Right hindlimb (tissue), 1 donor: ENCODE measurements at regions not wholly inside any gene's neighbourhood (a gene's known extent, or its start where the extent isn't known, plus 50 kb on each side); places are given as distances from the start of the nearest gene placed in this dataset.
"Not testable (repeated sequence)": the region's sequence is repeated elsewhere in the genome, so short reads cannot be mapped to it uniquely, and the experiment has no call there.

Source experiments
- DNase-seq: peaks from one replicate; pipeline ENCODE4 v3.0.0-alpha.2; 2018

DNA sequence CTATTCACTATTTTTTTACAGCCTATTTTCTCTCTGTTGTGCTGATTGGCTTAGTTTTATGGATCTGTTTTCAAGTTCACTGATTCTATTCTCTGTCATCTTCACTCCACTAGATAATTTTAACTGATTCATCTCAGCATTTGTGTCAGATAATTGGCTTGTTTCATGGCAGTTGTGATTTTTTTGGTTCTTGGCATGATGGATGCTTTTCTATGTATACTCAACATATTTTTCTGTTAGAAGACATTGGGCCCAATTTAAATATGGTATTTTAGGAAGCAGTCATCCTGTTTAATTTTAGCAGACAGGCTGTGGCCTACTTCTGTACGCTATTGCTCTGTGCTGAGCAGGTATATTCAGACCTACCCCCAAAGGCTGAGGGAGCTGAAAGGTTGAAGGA lies 1865.3 kb upstream of the ACO1 start:
- DNase-seq: no peak

DNA sequence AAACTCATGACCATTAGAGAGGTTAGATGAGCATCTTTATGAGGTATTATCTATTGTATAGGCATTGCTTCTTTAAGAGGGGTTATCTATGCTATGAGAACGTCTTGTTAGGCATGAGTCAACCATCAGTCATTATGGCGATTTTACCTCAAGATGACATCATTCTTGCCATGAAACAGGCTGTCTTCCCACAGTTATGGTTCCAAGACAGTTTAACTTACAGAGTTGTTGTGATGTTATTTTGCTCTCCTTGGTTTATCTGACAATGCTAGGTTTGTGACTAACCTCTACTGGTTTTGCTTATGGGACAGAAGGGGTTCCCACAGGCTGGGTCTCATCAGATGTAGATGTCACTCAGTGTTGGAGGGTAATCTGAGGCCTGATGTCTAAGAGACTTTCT lies 1864.7 kb upstream of the ACO1 start:
- DNase-seq: no peak

DNA sequence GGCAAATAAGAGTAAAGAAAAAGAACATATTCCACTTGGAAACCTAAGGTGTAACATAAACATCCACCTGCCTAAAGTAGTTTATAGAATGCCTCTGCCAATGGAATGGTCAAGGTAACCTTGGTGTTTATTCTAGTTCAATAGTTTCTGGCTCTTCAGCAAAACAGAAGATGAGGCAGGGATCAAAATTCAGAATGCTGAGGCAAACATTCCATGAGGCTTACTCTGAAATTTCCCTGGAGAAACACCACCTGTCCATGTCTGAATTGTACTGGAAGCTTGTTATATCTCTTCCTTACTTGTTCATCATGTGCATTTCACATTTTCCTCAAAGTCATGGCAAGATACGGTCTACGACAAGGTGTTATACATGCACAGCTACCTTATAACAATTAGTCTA lies 1862.4 kb upstream of the ACO1 start:
- DNase-seq: peak; percentile 21

DNA sequence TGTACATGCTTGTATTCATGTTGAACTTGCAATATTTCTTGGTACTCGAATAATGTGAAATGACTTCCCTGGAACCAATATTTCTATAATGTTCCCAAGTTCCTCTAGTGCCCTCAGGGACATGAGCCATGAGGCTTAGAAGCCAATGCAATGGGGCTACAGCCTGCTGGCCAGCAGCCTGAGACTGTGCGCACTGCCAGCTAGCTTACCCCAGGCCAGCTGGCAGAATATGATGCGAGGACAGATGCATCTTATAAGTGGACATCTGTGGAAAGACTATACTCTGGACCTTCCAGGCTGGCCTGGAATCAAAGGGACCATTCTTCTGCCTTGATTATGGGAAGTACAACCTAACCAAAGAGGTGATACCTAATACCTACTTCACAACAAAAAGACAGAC lies 1862.0 kb upstream of the ACO1 start:
- peak; percentile 73 for DNase-seq

DNA sequence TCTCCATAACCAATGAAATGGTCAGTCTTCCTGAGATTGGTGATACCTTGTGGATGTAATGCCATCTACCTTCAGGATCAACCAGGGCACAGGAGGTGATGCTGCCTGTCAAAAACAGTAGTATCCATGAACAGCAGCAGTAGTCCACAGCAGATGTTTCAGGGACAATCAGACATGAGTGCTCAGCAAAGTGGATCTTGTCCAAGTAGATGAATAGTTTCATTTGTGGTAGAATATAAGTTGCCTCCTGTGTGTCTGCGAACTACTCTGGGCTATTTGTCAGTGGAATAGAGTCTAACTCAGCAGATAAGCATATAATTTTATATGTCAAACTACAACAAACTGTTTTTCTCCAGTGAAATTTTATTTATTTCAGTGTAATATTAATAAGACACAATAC lies 1860.1 kb upstream of the ACO1 start:
- no peak for DNase-seq

DNA sequence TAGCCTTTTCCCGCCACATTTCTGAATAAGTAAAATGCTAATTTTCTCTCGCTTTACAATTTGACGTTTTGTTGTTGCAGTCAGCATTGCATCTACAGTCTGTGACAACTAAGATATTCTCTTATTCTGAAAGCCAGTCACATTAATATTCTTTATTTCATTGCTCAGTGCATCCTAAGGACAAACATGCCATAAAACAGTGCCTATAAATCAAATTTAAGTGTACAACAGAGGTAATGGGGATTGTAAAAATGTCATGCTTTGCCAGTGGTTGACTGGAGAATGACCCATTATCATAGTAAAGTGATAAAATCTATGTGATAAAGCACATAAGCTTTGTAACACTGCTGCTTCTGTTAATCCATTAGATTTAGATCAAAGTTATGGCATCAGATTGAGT lies 1850.0 kb upstream of the ACO1 start:
- no peak for DNase-seq

DNA sequence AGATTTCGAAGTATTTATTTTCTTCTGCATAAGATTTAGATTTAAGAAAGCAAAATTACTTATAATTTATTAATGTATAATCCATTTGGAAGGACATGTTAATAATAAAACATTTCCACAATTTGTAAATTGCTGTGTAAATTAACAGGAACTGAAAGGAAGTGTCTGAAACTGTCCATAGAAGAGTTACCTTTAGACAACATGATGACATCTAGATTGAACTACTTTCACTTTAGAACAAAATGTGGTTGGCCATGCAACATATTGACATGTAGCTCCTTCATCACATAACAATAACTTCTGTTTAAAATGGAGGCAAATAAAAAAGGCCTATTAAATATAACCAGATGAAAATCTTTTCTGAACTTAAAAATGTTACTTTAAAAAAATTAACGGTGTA lies 1849.5 kb upstream of the ACO1 start:
- no peak for DNase-seq

DNA sequence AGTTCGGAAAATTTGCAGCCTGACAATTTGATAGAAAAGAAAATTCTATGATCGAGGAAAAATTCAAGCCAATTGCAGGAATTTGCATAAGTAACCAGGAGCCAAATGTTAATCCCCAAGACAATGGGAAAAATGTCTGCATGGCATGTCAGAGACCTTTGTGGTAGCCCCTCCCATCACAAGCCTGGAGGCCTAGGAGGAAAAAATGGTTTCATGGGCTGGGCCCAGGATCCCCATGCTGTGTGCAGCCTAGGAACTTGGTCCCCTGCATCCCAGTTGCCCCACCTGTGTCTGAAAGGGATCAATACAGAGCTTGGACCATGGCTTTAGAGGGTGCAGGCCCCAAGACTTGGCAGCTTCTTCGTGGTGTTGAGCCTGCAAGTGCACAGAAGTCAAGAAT lies 1847.9 kb upstream of the ACO1 start:
- no peak for DNase-seq

DNA sequence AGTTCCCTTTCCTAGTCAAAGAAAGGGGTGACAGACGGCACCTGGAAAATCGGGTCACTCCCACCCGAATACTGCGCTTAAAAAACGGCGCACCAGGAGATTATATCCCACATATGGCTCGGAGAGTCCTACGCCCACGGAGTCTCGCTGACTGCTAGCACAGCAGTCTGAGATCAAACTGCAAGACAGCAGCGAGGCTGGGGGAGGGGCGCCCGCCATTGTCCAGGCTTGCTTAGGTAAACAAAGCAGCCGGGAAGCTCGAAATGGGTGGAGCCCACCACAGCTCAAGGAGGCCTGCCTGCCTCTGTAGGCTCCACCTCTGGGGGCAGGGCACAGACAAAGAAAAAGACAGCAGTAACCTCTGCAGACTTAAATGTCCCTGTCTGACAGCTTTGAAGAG lies 1844.7 kb upstream of the ACO1 start:
- DNase-seq: not testable (repeated sequence)

DNA sequence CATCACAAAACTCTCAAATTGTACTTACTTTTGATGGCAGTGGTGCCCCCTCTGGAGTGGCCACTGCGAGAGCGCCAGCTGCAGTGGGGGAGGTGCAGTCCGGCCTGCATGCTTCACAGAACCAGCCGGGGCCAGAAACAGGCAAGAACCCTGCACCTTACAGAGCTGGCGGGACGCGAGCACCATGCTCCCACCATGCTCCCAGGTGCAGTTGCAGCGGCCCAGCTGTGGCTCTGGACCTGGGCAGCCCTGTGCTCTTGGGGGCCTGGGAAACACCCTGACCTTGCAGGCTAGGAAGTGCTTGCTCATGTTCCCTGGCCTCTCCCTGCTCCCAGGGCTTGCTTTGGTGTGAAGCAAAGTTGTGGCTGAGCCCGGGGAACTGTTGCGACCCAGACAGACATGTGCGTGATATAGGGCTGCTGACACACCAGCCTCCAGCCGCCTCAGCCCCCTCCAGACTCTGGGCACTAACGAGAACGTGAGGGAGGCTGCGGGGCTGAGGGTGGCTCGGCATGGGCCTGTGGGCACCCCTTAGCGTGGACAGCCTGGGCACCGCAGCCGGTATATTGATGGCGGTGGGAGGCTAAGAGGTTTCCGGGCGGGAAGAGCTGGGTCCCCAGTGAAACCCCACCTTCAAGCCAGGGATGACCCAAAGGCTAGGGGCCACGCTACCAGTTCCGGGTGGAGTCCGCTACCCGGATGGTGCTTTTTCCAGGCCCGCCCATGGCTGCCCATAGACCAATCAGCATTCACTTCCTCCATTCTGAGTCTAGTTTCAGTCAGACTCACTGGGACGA lies 1809.9 kb upstream of the ACO1 start:
- DNase-seq: no peak

DNA sequence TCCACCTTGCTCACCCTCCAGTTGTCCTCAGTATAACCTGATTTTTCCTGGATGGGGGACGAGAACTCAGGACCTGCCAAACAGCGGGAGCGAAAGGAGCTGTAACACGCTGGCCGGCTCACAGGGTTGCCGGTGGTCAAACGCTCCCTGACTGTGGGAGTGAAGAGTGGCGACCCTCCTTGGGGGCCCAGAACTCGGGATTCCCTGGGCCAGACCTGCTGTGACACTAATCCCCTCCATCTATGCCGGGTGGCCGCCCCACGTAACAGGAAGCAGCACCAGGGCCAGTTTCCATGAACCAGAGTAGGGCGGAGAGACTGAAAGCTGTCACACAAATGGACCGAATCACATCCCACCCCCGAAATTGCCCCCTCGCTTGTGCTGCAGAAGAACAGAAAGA lies 1809.2 kb upstream of the ACO1 start:
- no peak for DNase-seq

DNA sequence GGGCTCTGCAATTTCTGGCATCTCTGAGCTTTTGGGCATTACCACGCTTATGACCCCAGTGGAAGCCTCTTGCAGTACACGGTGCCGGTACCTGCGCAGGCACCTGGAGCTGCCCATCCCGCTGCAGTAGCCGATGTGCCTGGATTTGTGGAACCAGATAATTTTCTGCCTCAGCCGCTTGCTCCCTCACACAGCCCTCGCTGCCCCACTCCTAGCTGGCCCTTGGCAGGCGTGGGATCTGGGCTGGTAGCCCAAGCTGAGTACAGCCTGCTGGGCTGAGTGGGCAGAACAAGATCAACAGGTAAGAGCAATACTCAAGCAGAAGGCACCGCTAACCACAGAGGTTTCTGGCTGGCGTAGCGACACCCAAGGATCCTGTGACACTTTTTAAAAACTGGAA lies 1808.8 kb upstream of the ACO1 start:
- no peak for DNase-seq

DNA sequence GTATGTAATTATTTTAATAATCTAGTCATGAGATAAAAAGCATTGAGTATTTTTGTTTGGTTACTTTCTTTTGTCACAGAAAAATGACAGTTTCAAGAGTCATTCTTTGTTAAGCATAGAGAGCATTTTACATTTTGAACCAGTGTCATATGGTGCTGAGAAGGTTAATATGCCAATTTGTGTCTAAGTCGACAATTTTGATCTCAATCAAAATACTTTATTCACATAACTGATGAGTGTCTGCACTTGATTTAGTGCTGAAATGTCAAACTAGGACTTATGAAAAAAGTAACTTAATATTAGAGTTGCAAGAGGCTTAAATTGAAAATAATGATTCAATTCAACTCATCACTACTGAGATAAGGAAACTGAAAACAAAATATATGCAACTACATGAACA lies 1804.6 kb upstream of the ACO1 start:
- DNase-seq: no peak

DNA sequence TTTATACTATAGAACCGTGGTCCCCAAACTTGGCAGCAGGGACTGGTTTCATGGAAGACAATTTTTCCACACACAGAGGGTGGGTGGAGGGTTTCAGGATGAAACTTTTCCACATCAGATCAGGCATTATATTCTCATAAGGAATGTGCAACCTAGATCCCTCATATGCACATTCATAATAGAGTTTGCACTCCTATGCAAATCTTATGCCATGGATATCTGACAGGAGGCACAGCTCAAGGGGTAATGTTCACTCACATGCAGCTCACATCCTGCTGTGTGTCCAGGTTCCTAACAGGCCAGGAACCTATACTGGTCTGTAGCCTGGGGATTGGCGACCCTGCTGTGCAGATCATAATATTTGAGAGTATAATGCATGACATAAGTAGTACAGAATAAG lies 1802.2 kb upstream of the ACO1 start:
- no peak for DNase-seq

DNA sequence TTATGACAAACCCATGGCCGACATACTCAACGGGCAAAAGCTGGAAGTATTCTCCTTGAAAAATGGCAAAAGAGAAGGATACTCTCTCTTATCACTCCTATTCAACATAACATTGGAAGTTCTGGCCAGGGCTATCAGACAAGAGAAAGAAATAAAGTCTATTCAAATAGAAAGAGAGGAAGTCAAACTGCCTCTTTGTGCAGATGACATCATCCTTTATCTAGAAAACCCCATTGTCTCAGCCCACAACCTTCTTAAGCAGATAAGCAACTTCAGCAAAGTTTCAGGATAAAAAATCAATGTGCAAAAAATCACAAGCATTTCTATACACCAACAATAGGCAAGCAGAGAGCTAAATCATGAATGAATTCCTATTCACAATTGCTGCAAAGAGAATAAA lies 1799.9 kb upstream of the ACO1 start:
- no peak for DNase-seq

DNA sequence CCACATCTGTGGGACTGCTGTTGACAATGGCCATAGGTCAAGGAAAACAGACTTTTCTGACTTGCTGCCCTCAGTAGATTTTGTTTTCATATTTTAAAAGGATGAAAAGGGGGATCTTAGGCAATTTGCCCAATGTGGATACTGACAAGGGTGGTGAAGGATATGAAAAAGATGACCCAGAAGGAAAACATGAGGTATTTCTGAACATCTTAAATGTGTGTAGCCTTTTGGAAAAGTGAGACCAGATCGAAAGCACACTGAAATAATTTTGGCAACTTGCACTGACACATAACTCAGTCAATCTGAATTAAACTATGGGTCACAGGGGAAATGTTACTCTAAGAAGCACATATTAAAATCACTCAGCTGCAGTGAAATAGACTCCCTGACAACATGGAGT lies 1793.0 kb upstream of the ACO1 start:
- no peak for DNase-seq

DNA sequence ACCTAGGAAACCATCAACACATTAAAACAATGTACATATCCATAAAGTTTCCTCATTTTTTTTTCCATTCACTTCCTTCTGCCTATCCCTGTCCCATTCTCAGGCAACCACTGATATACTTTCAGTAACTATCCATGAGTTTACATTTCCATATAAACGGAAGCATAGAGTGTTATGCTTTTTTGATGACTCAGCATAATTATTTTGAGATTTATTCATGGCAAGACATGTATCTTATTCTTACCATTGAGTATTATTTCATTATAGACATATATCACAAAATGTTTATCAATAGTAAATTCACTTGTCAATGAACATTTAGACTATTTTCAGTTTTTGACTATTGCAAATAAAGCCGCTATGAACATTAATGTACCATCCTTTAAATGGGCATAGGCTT lies 1786.8 kb upstream of the ACO1 start:
- DNase-seq: no peak

DNA sequence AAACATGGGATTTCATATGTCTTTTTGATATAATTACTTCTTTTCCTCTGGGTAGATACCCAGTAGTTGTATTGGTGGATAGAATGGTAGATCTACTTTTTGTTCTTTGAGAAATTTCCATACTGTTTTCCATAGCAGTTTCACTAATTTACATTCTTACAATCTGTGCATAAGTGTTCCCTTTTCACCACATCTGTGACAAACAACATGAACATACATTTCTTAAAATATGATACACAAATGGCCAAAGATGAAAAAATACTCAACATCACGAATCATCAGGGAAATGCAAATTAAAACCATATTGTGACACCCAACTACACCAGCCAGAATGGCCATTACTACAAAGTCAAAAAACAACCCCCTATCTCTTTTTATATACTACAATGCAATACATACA lies 1778.5 kb upstream of the ACO1 start:
- DNase-seq: no peak

DNA sequence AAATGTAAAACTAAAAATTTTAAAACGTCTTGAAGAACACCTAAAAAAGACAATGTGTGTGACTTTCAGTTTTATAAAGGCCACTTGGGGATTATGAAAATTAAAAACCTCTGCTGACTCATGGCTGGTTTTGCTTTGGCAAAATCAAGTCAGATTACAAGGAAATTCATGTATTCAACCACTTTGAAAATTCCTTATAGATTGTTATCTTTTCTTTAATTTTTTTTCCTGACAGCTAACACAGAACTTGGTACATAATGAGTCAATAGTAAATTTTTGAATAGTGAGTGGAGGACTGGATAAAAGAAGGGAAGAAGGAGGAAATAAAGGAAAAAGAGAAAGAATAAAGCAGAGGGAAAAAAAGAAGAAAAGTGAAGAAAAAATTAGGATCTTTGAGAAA lies 1774.7 kb upstream of the ACO1 start:
- DNase-seq: no peak

DNA sequence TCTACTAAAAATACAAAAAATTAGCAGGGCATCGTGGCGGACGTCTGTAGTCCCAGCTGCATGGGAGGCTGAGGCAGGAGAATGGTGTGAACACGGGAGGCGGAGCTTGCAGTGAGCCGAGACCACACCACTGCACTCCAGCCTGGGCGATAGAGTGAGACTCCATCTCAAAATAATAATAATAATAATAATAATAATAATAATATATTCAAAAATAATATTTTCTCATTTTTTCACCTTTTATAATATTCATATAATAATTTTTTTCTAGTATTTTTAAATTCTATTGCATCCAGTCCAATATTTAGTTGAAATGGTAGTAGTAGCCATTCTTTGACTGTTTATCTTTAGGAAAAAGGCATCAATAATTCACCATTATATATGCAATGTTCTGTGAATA lies 1767.7 kb upstream of the ACO1 start:
- DNase-seq: not testable (repeated sequence)

DNA sequence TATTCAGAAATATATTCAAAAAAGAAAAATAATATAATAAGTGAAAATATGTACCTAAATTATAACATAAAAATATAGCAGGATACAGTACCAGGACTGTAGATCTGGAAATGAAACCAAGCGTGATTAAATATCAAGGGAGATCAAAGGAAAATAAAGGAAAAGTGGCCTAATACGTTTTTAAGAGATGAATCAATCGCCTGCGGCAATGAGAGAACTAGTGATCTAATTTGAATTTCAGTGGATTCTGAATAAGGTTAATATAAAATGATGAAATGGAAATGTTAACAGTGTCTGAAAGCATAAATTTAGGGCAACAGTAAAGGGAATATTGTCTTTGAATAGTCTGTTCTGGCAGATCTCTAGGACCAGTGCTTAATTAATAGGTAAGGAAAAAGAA lies 1761.9 kb upstream of the ACO1 start:
- no peak for DNase-seq

DNA sequence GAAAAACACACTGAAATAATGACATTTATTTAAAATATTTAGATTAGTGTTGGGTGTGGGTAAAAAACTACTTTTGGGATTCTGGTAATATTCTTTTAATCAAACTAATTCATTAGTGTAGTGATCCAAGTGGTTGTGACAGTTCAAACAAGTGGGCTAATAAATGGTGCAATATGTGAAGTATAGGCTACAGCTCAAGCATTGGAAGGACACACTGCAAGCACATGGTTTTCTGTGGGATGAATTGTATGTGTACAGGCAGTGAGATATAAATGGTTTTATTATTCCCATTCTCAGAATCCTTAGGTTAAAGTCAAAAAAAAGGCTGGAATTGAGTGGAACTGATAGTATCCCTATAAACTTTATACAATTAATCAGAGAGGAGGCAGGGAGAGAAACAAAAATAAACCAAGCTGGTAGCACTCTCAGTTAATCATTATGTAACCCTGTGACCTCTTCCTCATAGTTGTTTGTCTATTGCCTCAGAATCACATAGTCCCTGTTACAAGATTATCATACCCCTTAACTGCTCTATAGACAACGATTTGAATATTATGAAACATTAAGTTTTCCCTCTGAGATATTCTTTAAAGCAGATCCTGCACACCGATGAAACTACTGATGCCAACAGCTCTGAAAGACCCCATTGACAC lies 1755.4 kb upstream of the ACO1 start:
- no peak for DNase-seq

DNA sequence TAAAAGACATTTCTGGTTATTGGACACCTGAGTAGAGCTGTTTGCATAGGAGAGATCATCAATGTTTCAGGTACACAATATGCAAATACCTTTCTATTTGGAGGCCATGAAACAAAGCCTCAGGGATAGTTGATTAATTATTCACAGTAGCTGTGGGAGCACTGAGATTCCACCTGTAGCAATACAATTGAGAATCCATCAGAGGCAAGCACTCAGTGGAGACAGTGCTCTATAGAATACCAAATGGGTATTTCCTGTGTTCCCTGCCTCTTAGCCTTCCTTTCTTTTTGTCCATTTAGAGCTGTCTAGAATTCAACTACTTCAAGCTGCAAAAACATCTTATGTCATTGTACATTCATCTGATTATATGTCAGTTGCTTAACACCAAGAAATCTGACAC lies 1754.0 kb upstream of the ACO1 start:
- no peak for DNase-seq

DNA sequence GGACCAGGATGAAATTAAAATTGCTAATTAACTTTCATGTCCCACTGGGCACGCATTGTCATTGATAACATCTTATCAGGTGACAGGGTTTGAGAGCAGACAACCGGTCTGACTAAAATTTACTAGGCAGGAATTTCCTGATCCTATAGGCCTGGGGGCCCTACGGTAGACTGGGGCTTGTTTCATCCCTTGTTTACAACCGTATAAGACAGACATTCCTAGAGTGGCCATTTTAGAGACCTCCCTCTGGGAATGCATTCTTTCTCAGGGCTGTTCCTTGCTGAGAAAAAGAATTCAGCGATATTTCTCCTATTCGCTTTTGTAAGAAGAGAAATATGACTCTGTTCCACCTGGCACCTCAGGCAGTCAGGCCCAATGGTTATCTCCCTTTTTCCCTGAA lies 1737.8 kb upstream of the ACO1 start:
- not testable (repeated sequence) for DNase-seq

DNA sequence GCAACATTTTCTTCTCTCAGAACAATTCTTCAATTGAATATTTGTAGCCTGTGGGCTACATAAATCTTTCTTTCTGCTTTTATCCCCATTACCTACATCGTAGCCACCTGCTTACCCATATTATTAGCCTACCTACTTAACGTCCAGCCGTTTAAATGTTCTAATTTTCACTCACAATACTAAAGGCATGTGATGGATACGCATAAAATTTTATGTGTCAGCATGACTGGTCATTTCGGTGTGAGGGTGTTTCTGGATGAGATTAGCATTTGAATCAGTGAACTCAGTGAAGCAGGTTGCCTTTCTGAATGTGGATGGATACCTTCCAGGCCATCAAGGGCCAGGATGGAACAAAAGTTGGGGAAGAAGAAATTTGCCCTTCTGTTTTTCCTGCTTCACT lies 1722.5 kb upstream of the ACO1 start:
- DNase-seq: no peak
